HepG2 (cell line): ENCODE measurements at regions not wholly inside any gene's neighbourhood (a gene's known extent, or its start where the extent isn't known, plus 50 kb on each side); places are given as distances from the start of the nearest gene placed in this dataset.

Experiments
- ATAC-seq: fragments of 200-7000 bp; cut with Tn5 transposase; 3 replicates; pipeline ENCODE4 v1.9.1; 2020; ENCODE audit warnings: mild to moderate bottlenecking, moderate library complexity
- BruUV-seq: library from RNA; stranded (reverse); fragments of 400-500 nt; replicated peaks from 2 replicates; lab custom pipeline; 2021; lab: Mats Ljungman, UMichigan
- CTCF ChIA-PET: fragments of 300-600 bp; formaldehyde crosslinking; extraction: SDS; loops from one replicate; lab custom pipeline; 2021; ENCODE audit warnings: low total read pairs, inconsistent platforms, low intra/inter-chr PET ratio; lab: Yijun Ruan, JAX
- POLR2A ChIA-PET: fragments of 350-600 bp; sonication (Branson Sonifier 250); formaldehyde crosslinking; loops from one replicate; lab custom pipeline; 2020; ENCODE audit warnings: antibody characterized with exemption, inconsistent platforms; lab: Yijun Ruan, JAX
- DNase-seq: peaks from one replicate; pipeline ENCODE4 v3.0.0-alpha.2; 2015; ENCODE audit warnings: low spot score
- FAIRE-seq: peaks from 3 replicates; lab custom pipeline; 2011; peaks lifted over from hg19 to GRCh38; lab: Jason Lieb, UNC
- H2AFZ ChIP-seq: one replicate; pipeline ENCODE4 v1.6.1; 2011; ENCODE audit warnings: low read length, inconsistent platforms
- H3K27ac ChIP-seq: fragments of 300-600 bp; 3 replicates; pipeline ENCODE4 v1.8.0; 2011; ENCODE audit warnings: mixed run types, mild to moderate bottlenecking, mixed read lengths, low read length, inconsistent platforms; ENCODE audit not compliant: insufficient read depth; ENCODE audit errors: extremely low read length
- H3K27me3 ChIP-seq, 2 experiments: fragments of 200-600 bp in 1 of 2; 2 replicates in 1 of 2; 3 replicates in 1 of 2; pipeline versions ENCODE4 v1.6.0 to v1.8.0; 2011; ENCODE audit warnings: low read length in 2 of 2, mild to moderate bottlenecking in 2 of 2, moderate library complexity in 2 of 2, inconsistent platforms in 1 of 2; ENCODE audit not compliant: insufficient read depth in 2 of 2, control insufficient read depth in 1 of 2
- H3K36me3 ChIP-seq, 2 experiments: fragments of 200-600 bp in 1 of 2; replicated peaks in 1 of 2; 2 replicates in 1 of 2; 3 replicates in 1 of 2; pipeline versions ENCODE4 v1.5.1 to v1.8.0; 2011; ENCODE audit warnings: low read length in 2 of 2, inconsistent platforms in 1 of 2; ENCODE audit not compliant: insufficient read depth in 2 of 2, control insufficient read depth in 1 of 2
- H3K4me1 ChIP-seq: 2 replicates; pipeline ENCODE4 v1.5.1; 2012; ENCODE audit warnings: low read length, inconsistent platforms; ENCODE audit not compliant: insufficient read depth
- H3K4me2 ChIP-seq: 2 replicates; pipeline ENCODE4 v1.6.0; 2011; ENCODE audit warnings: low read depth, low read length, inconsistent platforms
- H3K4me3 ChIP-seq, 3 experiments: fragments of 200-600 bp in 1 of 3; sonication (generic), shearing (Covaris generic) in 1 of 3; replicated peaks in 1 of 3; 2 replicates each; pipeline ENCODE4 v1.5.1; 2011 to 2016; ENCODE audit warnings: low read length in 3 of 3, inconsistent platforms in 2 of 3, low read depth in 2 of 3, mild to moderate bottlenecking in 2 of 3, control low read depth in 1 of 3, mixed read lengths in 1 of 3; ENCODE audit not compliant: insufficient read depth in 1 of 3
- H3K79me2 ChIP-seq: one replicate; pipeline ENCODE4 v1.6.1; 2011; ENCODE audit warnings: low read length, inconsistent platforms; ENCODE audit not compliant: insufficient read depth
- H3K9ac ChIP-seq: 2 replicates; pipeline ENCODE4 v1.6.0; 2011; ENCODE audit warnings: mild to moderate bottlenecking, low read depth, low read length, inconsistent platforms; ENCODE audit not compliant: insufficient read depth
- H3K9me3 ChIP-seq: 2 replicates; pipeline ENCODE4 v1.5.1; 2012; ENCODE audit warnings: mild to moderate bottlenecking, low read length
- H4K20me1 ChIP-seq: 2 replicates; pipeline ENCODE4 v1.6.0; 2011; ENCODE audit warnings: inconsistent platforms, mild to moderate bottlenecking, low read length, moderate library complexity; ENCODE audit not compliant: insufficient read depth
- ARID4A ChIP-seq: sonication (generic); formaldehyde crosslinking; IDR thresholded peaks from 2 replicates; pipeline ENCODE4 v1.5.0; 2020; ENCODE audit warnings: mild to moderate bottlenecking, missing genetic modification reagents, borderline replicate concordance
- ATAD3A ChIP-seq: sonication (generic); formaldehyde crosslinking; IDR thresholded peaks from 2 replicates; pipeline ENCODE4 v1.4.0; 2020; ENCODE audit warnings: missing genetic modification reagents
- CENPT ChIP-seq: sonication (generic); formaldehyde crosslinking; IDR thresholded peaks from 2 replicates; pipeline ENCODE4 v1.8.0; 2022; ENCODE audit warnings: low read depth, mild to moderate bottlenecking, moderate library complexity, missing genetic modification reagents
- CERS6 ChIP-seq: sonication (generic); formaldehyde crosslinking; IDR thresholded peaks from 2 replicates; pipeline ENCODE4 v1.5.0; 2020; ENCODE audit warnings: missing genetic modification reagents
- HNF1B ChIP-seq: sonication (generic); formaldehyde crosslinking; IDR thresholded peaks from 2 replicates; pipeline ENCODE4 v1.5.1; 2020; ENCODE audit warnings: mild to moderate bottlenecking, moderate library complexity, missing genetic modification reagents
- RXRA ChIP-seq: sonication (generic); formaldehyde crosslinking; IDR thresholded peaks from 2 replicates; pipeline ENCODE4 v1.5.1; 2020; ENCODE audit warnings: missing genetic modification reagents
- ZNF143 ChIP-seq: sonication (generic); formaldehyde crosslinking; IDR thresholded peaks from 2 replicates; pipeline ENCODE4 v1.4.0; 2020; ENCODE audit warnings: missing genetic modification reagents
- ZNF75D ChIP-seq: sonication (generic); formaldehyde crosslinking; IDR thresholded peaks from 2 replicates; pipeline ENCODE4 v1.8.1; 2023; ENCODE audit warnings: missing genetic modification reagents, mild to moderate bottlenecking, borderline replicate concordance
- ZSCAN12 ChIP-seq: sonication (generic); formaldehyde crosslinking; IDR thresholded peaks from 2 replicates; pipeline ENCODE4 v1.9.0; 2021; ENCODE audit warnings: mild to moderate bottlenecking, missing genetic modification reagents
- WGBS: methylation state at CpG from one replicate; pipeline ENCODE4 v1.1.6; 2017; ENCODE audit warnings: low lambda C conversion rate; 5-methylcytosine and 5-hydroxymethylcytosine counted together
- in situ Hi-C: cut with HindIII; loops from 2 replicates; pipeline ENCODE4 v1.10.0; 2017; ENCODE audit warnings: low pct_unique_long_range_greater_than_20kb; ENCODE audit not compliant: extremely low pct_ligation_motif_present
- intact Hi-C: fragments of 100-400 bp; cut with micrococcal nuclease; formaldehyde crosslinking; loops from one replicate; pipeline ENCODE4 v1.10.0; 2022; ENCODE audit not compliant: unreplicated experiment
- TF ChIP-seq, protein P1 (sequence below): sonication (generic); formaldehyde crosslinking; IDR thresholded peaks from 2 replicates; pipeline ENCODE4 v1.5.0; 2020; ENCODE audit warnings: missing genetic modification reagents, mild to moderate bottlenecking, borderline replicate concordance
- TF ChIP-seq, protein P2 (sequence below): sonication (generic); formaldehyde crosslinking; IDR thresholded peaks from 2 replicates; pipeline ENCODE4 v1.5.0; 2020; ENCODE audit warnings: missing genetic modification reagents

- TF ChIP-seq ZNF143 (CRISPR knock-in tag) (no peak), CERS6 (no peak), RXRA (CRISPR knock-in tag) (no peak)
- TF ChIP-seq, protein P1, sequence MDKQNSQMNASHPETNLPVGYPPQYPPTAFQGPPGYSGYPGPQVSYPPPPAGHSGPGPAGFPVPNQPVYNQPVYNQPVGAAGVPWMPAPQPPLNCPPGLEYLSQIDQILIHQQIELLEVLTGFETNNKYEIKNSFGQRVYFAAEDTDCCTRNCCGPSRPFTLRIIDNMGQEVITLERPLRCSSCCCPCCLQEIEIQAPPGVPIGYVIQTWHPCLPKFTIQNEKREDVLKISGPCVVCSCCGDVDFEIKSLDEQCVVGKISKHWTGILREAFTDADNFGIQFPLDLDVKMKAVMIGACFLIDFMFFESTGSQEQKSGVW (CRISPR knock-in tag) = no peak
- TF ChIP-seq, all 625 proteins: peak for 0
Measured at GRCh38 chr12:38555620-38556591, 239.3 kb downstream of the ALG10B start (continued).

GRCh38 chr12:38556647-38557046 lies 240.1 kb downstream of the ALG10B start:
- WGBS = 2% methylated on average over 2 of the region's 2 CpGs
- FAIRE-seq (no peak), ATAC-seq (no peak), DNase-seq (no peak)
- H3K36me3 ChIP-seq = no peaks in the 10 kb centered on the region
- H3K9ac ChIP-seq = no peak overlapping the region
- H3K27me3 ChIP-seq = no peaks in the 10 kb centered on the region
- TF ChIP-seq HNF1B (CRISPR knock-in tag) (no peak), ARID4A (no peak), CENPT (CRISPR knock-in tag) (no peak), ATAD3A (CRISPR knock-in tag) (no peak), ZSCAN12 (no peak), ZNF75D (CRISPR knock-in tag) (no peak)
- TF ChIP-seq, protein P2, sequence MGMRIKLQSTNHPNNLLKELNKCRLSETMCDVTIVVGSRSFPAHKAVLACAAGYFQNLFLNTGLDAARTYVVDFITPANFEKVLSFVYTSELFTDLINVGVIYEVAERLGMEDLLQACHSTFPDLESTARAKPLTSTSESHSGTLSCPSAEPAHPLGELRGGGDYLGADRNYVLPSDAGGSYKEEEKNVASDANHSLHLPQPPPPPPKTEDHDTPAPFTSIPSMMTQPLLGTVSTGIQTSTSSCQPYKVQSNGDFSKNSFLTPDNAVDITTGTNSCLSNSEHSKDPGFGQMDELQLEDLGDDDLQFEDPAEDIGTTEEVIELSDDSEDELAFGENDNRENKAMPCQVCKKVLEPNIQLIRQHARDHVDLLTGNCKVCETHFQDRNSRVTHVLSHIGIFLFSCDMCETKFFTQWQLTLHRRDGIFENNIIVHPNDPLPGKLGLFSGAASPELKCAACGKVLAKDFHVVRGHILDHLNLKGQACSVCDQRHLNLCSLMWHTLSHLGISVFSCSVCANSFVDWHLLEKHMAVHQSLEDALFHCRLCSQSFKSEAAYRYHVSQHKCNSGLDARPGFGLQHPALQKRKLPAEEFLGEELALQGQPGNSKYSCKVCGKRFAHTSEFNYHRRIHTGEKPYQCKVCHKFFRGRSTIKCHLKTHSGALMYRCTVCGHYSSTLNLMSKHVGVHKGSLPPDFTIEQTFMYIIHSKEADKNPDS = no peak
- no peaks in the 10 kb centered on the region for H4K20me1 ChIP-seq
- no peak overlapping the region for H3K4me3 ChIP-seq
- peaks cover 25% of the 10 kb centered on the region; the same call in 1 of the 2 replicates for H3K9me3 ChIP-seq
- intact Hi-C loops = no loop called here
- H3K79me2 ChIP-seq = no peaks in the 10 kb centered on the region
- H2AFZ ChIP-seq = no peak overlapping the region
- CTCF ChIA-PET = no interaction called here
- in situ Hi-C loops = no loop called here
- POLR2A ChIA-PET = no interaction called here
- H3K27ac ChIP-seq = no peak overlapping the region
- H3K4me2 ChIP-seq = no peak overlapping the region
- H3K4me1 ChIP-seq = no peaks in the 10 kb centered on the region
- BruUV-seq = no TSS peak
